ENCODE measurements at regions not wholly inside any gene's neighbourhood (a gene's known extent, or its start where the extent isn't known, plus 50 kb on each side); places are given as distances from the start of the nearest gene placed in this dataset.

GRCh38 chr9:86507212-86507630, 153.0 kb upstream of the TUT7 start:
- Mint-ChIP-seq H3K27ac (no peak overlapping the region), H3K9me3 (no peaks in the 10 kb centered on the region), H3K36me3 (ENCODE audit: low read depth) (no peaks in the 10 kb centered on the region), H3K4me1 (ENCODE audit: low read depth) (no peaks in the 10 kb centered on the region), H3K27me3 (peaks cover 30% of the 10 kb centered on the region), H3K4me3 (no peak overlapping the region)

- Mint-ChIP-seq H3K27me3 (peaks cover 32% of the 10 kb centered on the region), H3K27ac (no peak overlapping the region), H3K4me1 (ENCODE audit: low read depth) (no peaks in the 10 kb centered on the region), H3K9me3 (no peaks in the 10 kb centered on the region), H3K4me3 (no peak overlapping the region), H3K36me3 (ENCODE audit: low read depth) (no peaks in the 10 kb centered on the region)
These were observed 149.7 kb upstream of the TUT7 start for GRCh38 chr9:86503942-86504341.

GRCh38 chr9:86503314-86503713, 149.1 kb upstream of the TUT7 start:
- Mint-ChIP-seq H3K4me3 (no peak overlapping the region), H3K27me3 (peaks cover 35% of the 10 kb centered on the region), H3K9me3 (no peaks in the 10 kb centered on the region), H3K36me3 (ENCODE audit: low read depth) (no peaks in the 10 kb centered on the region), H3K4me1 (ENCODE audit: low read depth) (no peaks in the 10 kb centered on the region), H3K27ac (no peak overlapping the region)

- H3K36me3 Mint-ChIP-seq (ENCODE audit: low read depth) = no peaks in the 10 kb centered on the region
- H3K9me3 Mint-ChIP-seq = no peaks in the 10 kb centered on the region
- H3K27me3 Mint-ChIP-seq = peaks cover 40% of the 10 kb centered on the region
These were observed 146.6 kb upstream of the TUT7 start for GRCh38 chr9:86500667-86501435.

GRCh38 chr9:86500031-86500430, 145.8 kb upstream of the TUT7 start:
- no peaks in the 10 kb centered on the region for H3K36me3 Mint-ChIP-seq (ENCODE audit: low read depth)
- H3K4me1 Mint-ChIP-seq (ENCODE audit: low read depth) = no peaks in the 10 kb centered on the region
- no peaks in the 10 kb centered on the region for H3K9me3 Mint-ChIP-seq
- no peak overlapping the region for H3K27ac Mint-ChIP-seq
- peaks cover 40% of the 10 kb centered on the region for H3K27me3 Mint-ChIP-seq
- no peak overlapping the region for H3K4me3 Mint-ChIP-seq

More at GRCh38 chr9:86500667-86501435, 146.6 kb upstream of the TUT7 start:
- no peak overlapping the region for H3K27ac Mint-ChIP-seq
- H3K4me1 Mint-ChIP-seq (ENCODE audit: low read depth) = no peaks in the 10 kb centered on the region
- H3K4me3 Mint-ChIP-seq = no peak overlapping the region

- Mint-ChIP-seq H3K27me3 (peaks cover 19% of the 10 kb centered on the region), H3K36me3 (ENCODE audit: low read depth) (no peaks in the 10 kb centered on the region), H3K4me1 (ENCODE audit: low read depth) (no peaks in the 10 kb centered on the region), H3K4me3 (no peak overlapping the region), H3K27ac (no peak overlapping the region), H3K9me3 (no peaks in the 10 kb centered on the region)
These were observed 140.5 kb upstream of the TUT7 start for GRCh38 chr9:86494644-86495111.

GRCh38 chr9:86491468-86492266, 137.5 kb upstream of the TUT7 start:
- Mint-ChIP-seq H3K27ac (no peak overlapping the region), H3K4me1 (ENCODE audit: low read depth) (no peaks in the 10 kb centered on the region), H3K36me3 (ENCODE audit: low read depth) (no peaks in the 10 kb centered on the region), H3K27me3 (peaks cover 6% of the 10 kb centered on the region), H3K9me3 (no peaks in the 10 kb centered on the region), H3K4me3 (no peak overlapping the region)

- H3K4me3 Mint-ChIP-seq = no peak overlapping the region
- no peaks in the 10 kb centered on the region for H3K27me3 Mint-ChIP-seq
- H3K9me3 Mint-ChIP-seq = no peaks in the 10 kb centered on the region
- H3K4me1 Mint-ChIP-seq (ENCODE audit: low read depth) = no peaks in the 10 kb centered on the region
- H3K27ac Mint-ChIP-seq = no peak overlapping the region
- H3K36me3 Mint-ChIP-seq (ENCODE audit: low read depth) = no peaks in the 10 kb centered on the region
These were observed 134.6 kb upstream of the TUT7 start for GRCh38 chr9:86488794-86489193.

- Mint-ChIP-seq H3K4me3 (no peak overlapping the region), H3K36me3 (ENCODE audit: low read depth) (no peaks in the 10 kb centered on the region), H3K27ac (no peak overlapping the region), H3K4me1 (ENCODE audit: low read depth) (no peaks in the 10 kb centered on the region), H3K9me3 (no peaks in the 10 kb centered on the region), H3K27me3 (no peaks in the 10 kb centered on the region)
These were observed 134.1 kb upstream of the TUT7 start for GRCh38 chr9:86488345-86488744.

GRCh38 chr9:86487838-86488233, 133.6 kb upstream of the TUT7 start:
- Mint-ChIP-seq H3K36me3 (ENCODE audit: low read depth) (no peaks in the 10 kb centered on the region), H3K9me3 (no peaks in the 10 kb centered on the region), H3K27me3 (no peaks in the 10 kb centered on the region), H3K4me3 (no peak overlapping the region), H3K4me1 (ENCODE audit: low read depth) (no peaks in the 10 kb centered on the region), H3K27ac (no peak overlapping the region)

- Mint-ChIP-seq H3K27ac (no peak overlapping the region), H3K4me1 (ENCODE audit: low read depth) (no peaks in the 10 kb centered on the region), H3K27me3 (no peaks in the 10 kb centered on the region), H3K4me3 (no peak overlapping the region), H3K9me3 (no peaks in the 10 kb centered on the region), H3K36me3 (ENCODE audit: low read depth) (no peaks in the 10 kb centered on the region)
These were observed 133.0 kb upstream of the TUT7 start for GRCh38 chr9:86486891-86487837.

GRCh38 chr9:86485359-86485758, 131.1 kb upstream of the TUT7 start:
- Mint-ChIP-seq H3K36me3 (ENCODE audit: low read depth) (no peaks in the 10 kb centered on the region), H3K4me1 (ENCODE audit: low read depth) (no peaks in the 10 kb centered on the region), H3K4me3 (no peak overlapping the region), H3K9me3 (no peaks in the 10 kb centered on the region), H3K27me3 (peaks cover 3% of the 10 kb centered on the region), H3K27ac (peak overlapping the region; percentile 24)

GRCh38 chr9:86483496-86483895, 129.3 kb upstream of the TUT7 start:
- Mint-ChIP-seq H3K36me3 (ENCODE audit: low read depth) (no peaks in the 10 kb centered on the region), H3K27me3 (peaks cover 16% of the 10 kb centered on the region), H3K27ac (no peak overlapping the region), H3K4me3 (no peak overlapping the region), H3K9me3 (no peaks in the 10 kb centered on the region), H3K4me1 (ENCODE audit: low read depth) (no peaks in the 10 kb centered on the region)

- no peak overlapping the region for H3K4me3 Mint-ChIP-seq
- no peaks in the 10 kb centered on the region for H3K4me1 Mint-ChIP-seq (ENCODE audit: low read depth)
- no peaks in the 10 kb centered on the region for H3K9me3 Mint-ChIP-seq
- no peaks in the 10 kb centered on the region for H3K36me3 Mint-ChIP-seq (ENCODE audit: low read depth)
- peaks cover 26% of the 10 kb centered on the region for H3K27me3 Mint-ChIP-seq
- no peak overlapping the region for H3K27ac Mint-ChIP-seq
These were observed 127.3 kb upstream of the TUT7 start for GRCh38 chr9:86481466-86481865.
